KMS-11 (cell line): ENCODE measurements at regions not wholly inside any gene's neighbourhood (a gene's known extent, or its start where the extent isn't known, plus 50 kb on each side); places are given as distances from the start of the nearest gene placed in this dataset.

Source experiments
- H2AFZ ChIP-seq: fragments of 200-600 bp; sonication (generic); 2 replicates; pipeline ENCODE4 v1.6.1; 2016; ENCODE audit warnings: antibody characterized with exemption, mixed run types, low read depth
- H3K27ac ChIP-seq: fragments of 200-600 bp; sonication (generic); 2 replicates; pipeline ENCODE4 v1.6.1; 2016; ENCODE audit warnings: mild to moderate bottlenecking, mixed run types
- H3K27me3 ChIP-seq: fragments of 200-600 bp; sonication (generic); 2 replicates; pipeline ENCODE4 v1.6.1; 2017; ENCODE audit warnings: mild to moderate bottlenecking, low read depth, mixed run types, moderate library complexity; ENCODE audit not compliant: insufficient read depth
- H3K36me3 ChIP-seq: fragments of 200-600 bp; sonication (generic); 2 replicates; pipeline ENCODE4 v1.6.1; 2017; ENCODE audit warnings: mild to moderate bottlenecking, mixed run types; ENCODE audit not compliant: insufficient read depth
- H3K4me1 ChIP-seq: fragments of 200-600 bp; sonication (generic); 2 replicates; pipeline ENCODE4 v1.6.1; 2016; ENCODE audit warnings: mild to moderate bottlenecking, low read depth, mixed run types; ENCODE audit not compliant: poor library complexity, severe bottlenecking
- H3K4me2 ChIP-seq: fragments of 200-600 bp; sonication (generic); 2 replicates; pipeline ENCODE4 v1.7.0; 2016; ENCODE audit warnings: mild to moderate bottlenecking, mixed run types
- H3K4me3 ChIP-seq: fragments of 200-600 bp; sonication (generic); IDR thresholded peaks from 2 replicates; pipeline ENCODE4 v1.6.1; 2017; ENCODE audit warnings: low read depth, low read length, mixed read lengths; ENCODE audit not compliant: insufficient read depth
- H3K79me2 ChIP-seq: fragments of 200-600 bp; sonication (generic); 2 replicates; pipeline ENCODE4 v1.6.1; 2016; ENCODE audit warnings: low read depth, mixed run types; ENCODE audit not compliant: insufficient read depth
- H3K9ac ChIP-seq: fragments of 200-600 bp; sonication (generic); 2 replicates; pipeline ENCODE4 v1.6.1; 2016; ENCODE audit warnings: mild to moderate bottlenecking, mixed run types
- H4K20me1 ChIP-seq: fragments of 200-600 bp; sonication (generic); 2 replicates; pipeline ENCODE4 v1.6.1; 2016; ENCODE audit warnings: mild to moderate bottlenecking, mixed run types; ENCODE audit not compliant: insufficient read depth
- CTCF ChIP-seq: fragments of 200-600 bp; sonication (generic); conservative IDR thresholded peaks from 2 replicates; pipeline ENCODE4 v1.6.1; 2017; ENCODE audit warnings: low read depth, mild to moderate bottlenecking, antibody characterized with exemption, low read length, moderate library complexity, mixed read lengths

- H3K27me3 ChIP-seq, result no peaks in the 10 kb centered on the region
- H3K9ac ChIP-seq, result no peak overlapping the region
- H4K20me1 ChIP-seq, result no peaks in the 10 kb centered on the region
- H3K4me3 ChIP-seq, result no peak overlapping the region
- no peak overlapping the region for H2AFZ ChIP-seq
- no peak overlapping the region for H3K4me2 ChIP-seq
- no peaks in the 10 kb centered on the region for H3K36me3 ChIP-seq
- TF ChIP-seq CTCF, result no peak
- H3K79me2 ChIP-seq, result no peaks in the 10 kb centered on the region
- no peaks in the 10 kb centered on the region for H3K4me1 ChIP-seq
- no peak overlapping the region for H3K27ac ChIP-seq
Observed at GRCh38 chr13:78382491-78382890, 220.9 kb downstream of the POU4F1 start.

- no peak for TF ChIP-seq CTCF
- Histone ChIP-seq H3K4me1 (no peaks in the 10 kb centered on the region), H3K27me3 (no peaks in the 10 kb centered on the region), H3K4me3 (no peak overlapping the region), H3K36me3 (no peaks in the 10 kb centered on the region), H3K9ac (no peak overlapping the region), H3K27ac (no peak overlapping the region), H3K4me2 (no peak overlapping the region), H2AFZ (no peak overlapping the region), H3K79me2 (no peaks in the 10 kb centered on the region), H4K20me1 (no peaks in the 10 kb centered on the region)
Observed at GRCh38 chr13:78376822-78377221, 226.5 kb downstream of the POU4F1 start.

- no peak overlapping the region for H3K9ac ChIP-seq
- H3K4me3 ChIP-seq, result no peak overlapping the region
- no peaks in the 10 kb centered on the region for H3K27me3 ChIP-seq
- H3K4me2 ChIP-seq, result no peak overlapping the region
- no peaks in the 10 kb centered on the region for H3K36me3 ChIP-seq
- H4K20me1 ChIP-seq, result no peaks in the 10 kb centered on the region
- no peak overlapping the region for H3K27ac ChIP-seq
- no peak for TF ChIP-seq CTCF
- no peak overlapping the region for H2AFZ ChIP-seq
- H3K79me2 ChIP-seq, result no peaks in the 10 kb centered on the region
- H3K4me1 ChIP-seq, result no peaks in the 10 kb centered on the region
Observed at GRCh38 chr13:78376033-78376432, 227.3 kb downstream of the POU4F1 start.

GRCh38 chr13:78372581-78372980 is 230.8 kb downstream of the POU4F1 start:
- H3K27me3 ChIP-seq, result no peaks in the 10 kb centered on the region
- no peak overlapping the region for H3K27ac ChIP-seq
- H2AFZ ChIP-seq, result no peak overlapping the region
- no peaks in the 10 kb centered on the region for H3K36me3 ChIP-seq
- no peak overlapping the region for H3K4me3 ChIP-seq
- no peaks in the 10 kb centered on the region for H4K20me1 ChIP-seq
- H3K9ac ChIP-seq, result no peak overlapping the region
- no peak for TF ChIP-seq CTCF
- H3K4me2 ChIP-seq, result no peak overlapping the region
- H3K4me1 ChIP-seq, result no peaks in the 10 kb centered on the region
- no peaks in the 10 kb centered on the region for H3K79me2 ChIP-seq

GRCh38 chr13:78370231-78370630 is 233.1 kb downstream of the POU4F1 start:
- Histone ChIP-seq H3K4me2 (no peak overlapping the region), H3K79me2 (no peaks in the 10 kb centered on the region), H3K27me3 (no peaks in the 10 kb centered on the region), H3K4me3 (no peak overlapping the region), H4K20me1 (no peaks in the 10 kb centered on the region), H3K4me1 (no peaks in the 10 kb centered on the region), H2AFZ (no peak overlapping the region), H3K9ac (no peak overlapping the region), H3K36me3 (no peaks in the 10 kb centered on the region), H3K27ac (no peak overlapping the region)
- TF ChIP-seq CTCF, result no peak
